ENCODE measurements at regions not wholly inside any gene's neighbourhood (a gene's known extent, or its start where the extent isn't known, plus 50 kb on each side); places are given as distances from the start of the nearest gene placed in this dataset.

DNA sequence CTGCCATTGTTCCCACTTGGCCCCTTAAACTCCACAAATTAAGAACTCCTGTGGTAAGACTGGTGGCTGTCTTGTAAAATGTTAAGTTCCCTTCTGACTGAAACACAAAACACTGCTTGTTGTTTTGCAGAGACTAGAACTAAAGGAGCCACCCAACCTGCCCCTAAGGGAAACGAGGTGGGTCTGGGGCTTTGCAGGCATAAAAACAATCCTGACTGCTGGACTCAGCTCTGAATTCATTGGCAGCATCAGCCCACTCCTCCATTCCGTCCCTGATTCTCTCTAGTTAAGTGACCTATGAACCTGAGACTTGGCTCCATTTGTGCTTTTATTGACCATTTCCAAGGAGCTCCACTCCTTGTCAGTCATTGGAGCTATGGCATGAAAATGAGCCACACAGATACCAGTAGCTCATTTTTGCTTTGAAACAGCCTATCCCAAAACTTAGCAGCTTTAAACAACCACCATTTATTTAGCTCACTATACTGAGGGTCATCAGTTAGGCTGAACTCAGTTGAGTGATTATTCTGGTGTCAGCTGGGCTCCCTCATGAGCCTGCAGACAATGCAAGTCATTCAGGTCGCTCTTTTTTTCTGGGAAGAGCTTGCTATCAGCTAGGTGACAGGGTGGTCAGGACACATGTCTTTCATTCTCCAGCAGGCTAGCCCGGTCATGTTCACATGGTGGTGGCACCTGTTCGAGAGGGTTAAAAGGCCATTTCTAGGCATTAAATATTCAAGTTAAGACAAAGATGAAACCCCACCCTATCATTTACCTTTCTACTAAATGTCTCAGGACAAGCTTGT lies 175.1 kb upstream of the CTNNB1 start (continued):
- TF ChIP-seq, protein P1, sequence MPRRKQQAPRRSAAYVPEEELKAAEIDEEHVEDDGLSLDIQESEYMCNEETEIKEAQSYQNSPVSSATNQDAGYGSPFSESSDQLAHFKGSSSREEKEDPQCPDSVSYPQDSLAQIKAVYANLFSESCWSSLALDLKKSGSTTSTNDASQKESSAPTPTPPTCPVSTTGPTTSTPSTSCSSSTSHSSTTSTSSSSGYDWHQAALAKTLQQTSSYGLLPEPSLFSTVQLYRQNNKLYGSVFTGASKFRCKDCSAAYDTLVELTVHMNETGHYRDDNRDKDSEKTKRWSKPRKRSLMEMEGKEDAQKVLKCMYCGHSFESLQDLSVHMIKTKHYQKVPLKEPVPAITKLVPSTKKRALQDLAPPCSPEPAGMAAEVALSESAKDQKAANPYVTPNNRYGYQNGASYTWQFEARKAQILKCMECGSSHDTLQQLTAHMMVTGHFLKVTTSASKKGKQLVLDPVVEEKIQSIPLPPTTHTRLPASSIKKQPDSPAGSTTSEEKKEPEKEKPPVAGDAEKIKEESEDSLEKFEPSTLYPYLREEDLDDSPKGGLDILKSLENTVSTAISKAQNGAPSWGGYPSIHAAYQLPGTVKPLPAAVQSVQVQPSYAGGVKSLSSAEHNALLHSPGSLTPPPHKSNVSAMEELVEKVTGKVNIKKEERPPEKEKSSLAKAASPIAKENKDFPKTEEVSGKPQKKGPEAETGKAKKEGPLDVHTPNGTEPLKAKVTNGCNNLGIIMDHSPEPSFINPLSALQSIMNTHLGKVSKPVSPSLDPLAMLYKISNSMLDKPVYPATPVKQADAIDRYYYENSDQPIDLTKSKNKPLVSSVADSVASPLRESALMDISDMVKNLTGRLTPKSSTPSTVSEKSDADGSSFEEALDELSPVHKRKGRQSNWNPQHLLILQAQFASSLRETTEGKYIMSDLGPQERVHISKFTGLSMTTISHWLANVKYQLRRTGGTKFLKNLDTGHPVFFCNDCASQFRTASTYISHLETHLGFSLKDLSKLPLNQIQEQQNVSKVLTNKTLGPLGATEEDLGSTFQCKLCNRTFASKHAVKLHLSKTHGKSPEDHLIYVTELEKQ (CRISPR knock-in tag; IDR thresholded peaks at IDR 0.05): no peak
- TF ChIP-seq KLF13 (tag; IDR thresholded peaks at IDR 0.05; ENCODE audit: borderline replicate concordance, low read depth) (no peak), DIDO1 (tag; IDR thresholded peaks at IDR 0.05; ENCODE audit: low read depth) (no peak), EZH2 (IDR thresholded peaks at IDR 0.05; ENCODE audit: borderline replicate concordance, low read depth, low read length) (no peak), MCM5 (IDR thresholded peaks at IDR 0.05; ENCODE audit: low read depth) (no peak), HOXB6 (CRISPR knock-in tag; IDR thresholded peaks at IDR 0.05; ENCODE audit: borderline replicate concordance) (no peak), ZNF644 (tag; IDR thresholded peaks at IDR 0.05; ENCODE audit: low read depth) (no peak), TRIM28 (IDR thresholded peaks at IDR 0.05) (no peak), ZNF263 (CRISPR knock-in tag; IDR thresholded peaks at IDR 0.05; ENCODE audit: borderline replicate concordance) (no peak), KLF10 (CRISPR knock-in tag; IDR thresholded peaks at IDR 0.05) (no peak), HEY1 (CRISPR knock-in tag; IDR thresholded peaks at IDR 0.05; ENCODE audit: borderline replicate concordance) (no peak), LARP7 (IDR thresholded peaks at IDR 0.05) (no peak), KLF1 (tag; IDR thresholded peaks at IDR 0.05) (no peak), EWSR1 (IDR thresholded peaks at IDR 0.05; ENCODE audit: borderline replicate concordance, low read depth, partially characterized antibody) (no peak), ZNF444 (CRISPR knock-in tag; IDR thresholded peaks at IDR 0.05) (no peak), RAD51 (IDR thresholded peaks at IDR 0.05; ENCODE audit: borderline replicate concordance, low read depth) (no peak), ZNF311 (CRISPR knock-in tag; IDR thresholded peaks at IDR 0.05) (no peak), IRF2 (CRISPR knock-in tag; IDR thresholded peaks at IDR 0.05) (no peak)
- TF ChIP-seq, protein P2, sequence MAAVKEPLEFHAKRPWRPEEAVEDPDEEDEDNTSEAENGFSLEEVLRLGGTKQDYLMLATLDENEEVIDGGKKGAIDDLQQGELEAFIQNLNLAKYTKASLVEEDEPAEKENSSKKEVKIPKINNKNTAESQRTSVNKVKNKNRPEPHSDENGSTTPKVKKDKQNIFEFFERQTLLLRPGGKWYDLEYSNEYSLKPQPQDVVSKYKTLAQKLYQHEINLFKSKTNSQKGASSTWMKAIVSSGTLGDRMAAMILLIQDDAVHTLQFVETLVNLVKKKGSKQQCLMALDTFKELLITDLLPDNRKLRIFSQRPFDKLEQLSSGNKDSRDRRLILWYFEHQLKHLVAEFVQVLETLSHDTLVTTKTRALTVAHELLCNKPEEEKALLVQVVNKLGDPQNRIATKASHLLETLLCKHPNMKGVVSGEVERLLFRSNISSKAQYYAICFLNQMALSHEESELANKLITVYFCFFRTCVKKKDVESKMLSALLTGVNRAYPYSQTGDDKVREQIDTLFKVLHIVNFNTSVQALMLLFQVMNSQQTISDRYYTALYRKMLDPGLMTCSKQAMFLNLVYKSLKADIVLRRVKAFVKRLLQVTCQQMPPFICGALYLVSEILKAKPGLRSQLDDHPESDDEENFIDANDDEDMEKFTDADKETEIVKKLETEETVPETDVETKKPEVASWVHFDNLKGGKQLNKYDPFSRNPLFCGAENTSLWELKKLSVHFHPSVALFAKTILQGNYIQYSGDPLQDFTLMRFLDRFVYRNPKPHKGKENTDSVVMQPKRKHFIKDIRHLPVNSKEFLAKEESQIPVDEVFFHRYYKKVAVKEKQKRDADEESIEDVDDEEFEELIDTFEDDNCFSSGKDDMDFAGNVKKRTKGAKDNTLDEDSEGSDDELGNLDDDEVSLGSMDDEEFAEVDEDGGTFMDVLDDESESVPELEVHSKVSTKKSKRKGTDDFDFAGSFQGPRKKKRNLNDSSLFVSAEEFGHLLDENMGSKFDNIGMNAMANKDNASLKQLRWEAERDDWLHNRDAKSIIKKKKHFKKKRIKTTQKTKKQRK (IDR thresholded peaks at IDR 0.05; ENCODE audit: borderline replicate concordance, low read depth, low read length): no peak
- TF ChIP-seq, protein P3, sequence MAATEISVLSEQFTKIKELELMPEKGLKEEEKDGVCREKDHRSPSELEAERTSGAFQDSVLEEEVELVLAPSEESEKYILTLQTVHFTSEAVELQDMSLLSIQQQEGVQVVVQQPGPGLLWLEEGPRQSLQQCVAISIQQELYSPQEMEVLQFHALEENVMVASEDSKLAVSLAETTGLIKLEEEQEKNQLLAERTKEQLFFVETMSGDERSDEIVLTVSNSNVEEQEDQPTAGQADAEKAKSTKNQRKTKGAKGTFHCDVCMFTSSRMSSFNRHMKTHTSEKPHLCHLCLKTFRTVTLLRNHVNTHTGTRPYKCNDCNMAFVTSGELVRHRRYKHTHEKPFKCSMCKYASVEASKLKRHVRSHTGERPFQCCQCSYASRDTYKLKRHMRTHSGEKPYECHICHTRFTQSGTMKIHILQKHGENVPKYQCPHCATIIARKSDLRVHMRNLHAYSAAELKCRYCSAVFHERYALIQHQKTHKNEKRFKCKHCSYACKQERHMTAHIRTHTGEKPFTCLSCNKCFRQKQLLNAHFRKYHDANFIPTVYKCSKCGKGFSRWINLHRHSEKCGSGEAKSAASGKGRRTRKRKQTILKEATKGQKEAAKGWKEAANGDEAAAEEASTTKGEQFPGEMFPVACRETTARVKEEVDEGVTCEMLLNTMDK (IDR thresholded peaks at IDR 0.05; ENCODE audit: borderline replicate concordance, insufficient read depth, low read depth, low read length, poor library complexity, severe bottlenecking): no peak
